ENCODE measurements at regions not wholly inside any gene's neighbourhood (a gene's known extent, or its start where the extent isn't known, plus 50 kb on each side); places are given as distances from the start of the nearest gene placed in this dataset.

GRCh38 chr13:90104764-90105163, 1242.7 kb upstream of the MIR17HG start:
- Histone ChIP-seq H3K27me3 (no peaks in the 10 kb centered on the region), H3K4me3 (no peak overlapping the region), H3K9me3 (no peaks in the 10 kb centered on the region), H3K4me1 (no peaks in the 10 kb centered on the region), H3K36me3 (no peaks in the 10 kb centered on the region), H3K27ac (no peak overlapping the region)
- no peak for DNase-seq (ENCODE audit: low spot score in 2 of 2)
- intact Hi-C loops (cut with DNase I; ENCODE audit: low total_unique reads): no loop called here
- TF ChIP-seq POLR2AphosphoS5 (IDR thresholded peaks at IDR 0.05) (no peak), CTCF (IDR thresholded peaks at IDR 0.05) (no peak), POLR2A (IDR thresholded peaks at IDR 0.05) (no peak)

- Histone ChIP-seq H3K36me3 (no peaks in the 10 kb centered on the region), H3K4me1 (no peaks in the 10 kb centered on the region), H3K27ac (no peak overlapping the region), H3K4me3 (no peak overlapping the region), H3K27me3 (no peaks in the 10 kb centered on the region), H3K9me3 (no peaks in the 10 kb centered on the region)
- intact Hi-C loops (cut with DNase I; ENCODE audit: low total_unique reads): no loop called here
- TF ChIP-seq POLR2A (IDR thresholded peaks at IDR 0.05) (no peak), CTCF (IDR thresholded peaks at IDR 0.05) (no peak), POLR2AphosphoS5 (IDR thresholded peaks at IDR 0.05) (no peak)
- no peak for DNase-seq (ENCODE audit: low spot score in 2 of 2)
Observed at GRCh38 chr13:90105276-90105675, 1242.2 kb upstream of the MIR17HG start.

DNA sequence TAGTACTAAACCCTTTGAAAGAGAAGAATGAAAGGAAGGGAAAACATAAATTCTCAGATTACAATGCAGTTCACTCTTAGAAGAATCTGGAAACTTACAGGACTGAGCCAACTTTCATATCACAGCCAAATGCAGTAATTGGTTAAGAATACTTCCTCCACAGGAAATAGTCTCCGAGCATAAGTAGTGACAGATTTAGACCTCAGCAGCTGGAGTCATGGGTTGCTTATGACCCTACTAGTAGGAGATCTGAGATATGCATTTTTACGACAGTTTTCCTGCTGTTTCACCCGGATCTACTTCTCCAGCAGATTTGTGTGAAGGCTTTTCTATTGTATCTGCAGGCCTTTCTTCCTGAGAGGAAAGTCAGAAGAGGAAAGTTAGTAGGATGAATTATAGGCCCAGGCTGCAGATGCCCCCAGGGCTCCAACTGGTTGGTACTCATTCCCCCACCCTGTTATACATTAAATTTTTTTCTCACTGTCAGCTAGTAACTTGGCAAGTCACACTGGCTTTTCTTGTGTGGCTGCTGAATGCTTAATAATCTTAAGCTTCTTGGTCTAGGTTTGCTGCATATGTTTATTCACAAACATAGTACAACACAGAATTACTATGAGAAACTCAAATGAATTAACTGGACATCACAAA, 1241.5 kb upstream of the MIR17HG start:
- DNase-seq (ENCODE audit: low spot score in 2 of 2): no peak
- intact Hi-C loops (cut with DNase I; ENCODE audit: low total_unique reads): no loop called here
- Histone ChIP-seq H3K27me3 (no peaks in the 10 kb centered on the region), H3K36me3 (no peaks in the 10 kb centered on the region), H3K9me3 (no peaks in the 10 kb centered on the region), H3K4me3 (no peak overlapping the region), H3K4me1 (no peaks in the 10 kb centered on the region), H3K27ac (no peak overlapping the region)
- TF ChIP-seq POLR2A (IDR thresholded peaks at IDR 0.05) (no peak), POLR2AphosphoS5 (IDR thresholded peaks at IDR 0.05) (no peak), CTCF (IDR thresholded peaks at IDR 0.05) (no peak)

DNA sequence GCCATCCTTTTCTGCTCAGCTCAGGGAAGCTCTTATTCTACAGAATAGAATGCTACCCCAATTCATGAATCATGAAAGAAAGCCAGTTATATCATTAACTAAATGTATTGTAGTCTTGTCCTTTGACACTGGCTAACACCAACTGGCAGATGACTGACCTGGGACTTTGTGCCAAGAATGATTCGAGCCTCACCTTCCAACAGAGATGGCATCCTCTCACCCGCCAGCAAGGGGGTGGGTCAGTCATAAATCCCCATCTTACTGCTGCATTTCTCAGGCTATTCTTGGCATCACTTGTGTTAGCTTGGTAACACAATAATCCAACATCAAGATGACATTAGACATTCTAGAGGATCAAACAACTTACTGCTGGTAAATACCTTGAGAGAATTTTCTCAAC, 1239.8 kb upstream of the MIR17HG start:
- H3K4me1 ChIP-seq: no peaks in the 10 kb centered on the region
- no peak overlapping the region for H3K27ac ChIP-seq
- H3K4me3 ChIP-seq: no peak overlapping the region
- no peak for DNase-seq (ENCODE audit: low spot score in 2 of 2)
- H3K9me3 ChIP-seq: no peaks in the 10 kb centered on the region
- H3K27me3 ChIP-seq: no peaks in the 10 kb centered on the region
- intact Hi-C loops (cut with DNase I; ENCODE audit: low total_unique reads): no loop called here
- no peak for TF ChIP-seq POLR2AphosphoS5 (IDR thresholded peaks at IDR 0.05)
- TF ChIP-seq CTCF (IDR thresholded peaks at IDR 0.05): no peak
- no peak for TF ChIP-seq POLR2A (IDR thresholded peaks at IDR 0.05)
- no peaks in the 10 kb centered on the region for H3K36me3 ChIP-seq

- Histone ChIP-seq H3K36me3 (no peaks in the 10 kb centered on the region), H3K4me1 (no peaks in the 10 kb centered on the region), H3K9me3 (no peaks in the 10 kb centered on the region), H3K27ac (no peak overlapping the region), H3K27me3 (no peaks in the 10 kb centered on the region), H3K4me3 (no peak overlapping the region)
- intact Hi-C loops (cut with DNase I; ENCODE audit: low total_unique reads): no loop called here
- no peak for TF ChIP-seq POLR2AphosphoS5 (IDR thresholded peaks at IDR 0.05)
- DNase-seq (ENCODE audit: low spot score in 2 of 2): no peak
Observed at GRCh38 chr13:90108547-90108946, 1238.9 kb upstream of the MIR17HG start.

- Histone ChIP-seq H3K9me3 (no peaks in the 10 kb centered on the region), H3K36me3 (no peaks in the 10 kb centered on the region), H3K27ac (no peak overlapping the region), H3K4me1 (no peaks in the 10 kb centered on the region), H3K27me3 (no peaks in the 10 kb centered on the region), H3K4me3 (no peak overlapping the region)
- TF ChIP-seq POLR2AphosphoS5 (IDR thresholded peaks at IDR 0.05) (no peak), CTCF (IDR thresholded peaks at IDR 0.05) (no peak), POLR2A (IDR thresholded peaks at IDR 0.05) (no peak)
- no peak for DNase-seq (ENCODE audit: low spot score in 2 of 2)
- intact Hi-C loops (cut with DNase I; ENCODE audit: low total_unique reads): no loop called here
Observed at GRCh38 chr13:90116121-90116520, 1231.4 kb upstream of the MIR17HG start.
